ENCODE measurements at regions not wholly inside any gene's neighbourhood (a gene's known extent, or its start where the extent isn't known, plus 50 kb on each side); places are given as distances from the start of the nearest gene placed in this dataset.

GRCh38 chr13:61339054-61339621, 76.5 kb downstream of the PCDH20 start:
- no peak for TF ChIP-seq CTCF (IDR thresholded peaks at IDR 0.05)
- TF ChIP-seq POLR2A (IDR thresholded peaks at IDR 0.05), result no peak

All from vagina (tissue), 2 donors.